22Rv1 (cell line): ENCODE measurements at regions not wholly inside any gene's neighbourhood (a gene's known extent, or its start where the extent isn't known, plus 50 kb on each side); places are given as distances from the start of the nearest gene placed in this dataset.
"Not testable (repeated sequence)": the region's sequence is repeated elsewhere in the genome, so short reads cannot be mapped to it uniquely, and the experiment has no call there.

Source experiments
- H3K27ac ChIP-seq: fragments of 450-650 bp; 2 replicates; pipeline ENCODE4 v1.5.1; 2017
- CTCF ChIP-seq: fragments of 450-650 bp; IDR thresholded peaks from 2 replicates; pipeline ENCODE4 v1.5.1; 2017; ENCODE audit warnings: mild to moderate bottlenecking
- ZFX ChIP-seq: fragments of 450-650 bp; IDR thresholded peaks from 2 replicates; pipeline ENCODE4 v1.6.1; 2017; ENCODE audit warnings: antibody characterized with exemption, borderline replicate concordance

GRCh38 chr10:44259090-44259874 is 125.6 kb downstream of the CXCL12 start:
- H3K27ac ChIP-seq = no peak overlapping the region
- TF ChIP-seq ZFX = no peak
- no peak for TF ChIP-seq CTCF

- no peak for TF ChIP-seq ZFX
- no peak for TF ChIP-seq CTCF
These were observed 126.3 kb downstream of the CXCL12 start for GRCh38 chr10:44258460-44259089.

GRCh38 chr10:44258019-44258418 is 126.9 kb downstream of the CXCL12 start:
- TF ChIP-seq ZFX (no peak), CTCF (no peak)
- H3K27ac ChIP-seq = no peak overlapping the region

More at GRCh38 chr10:44258460-44259089, 126.3 kb downstream of the CXCL12 start:
- H3K27ac ChIP-seq = no peak overlapping the region

GRCh38 chr10:44253769-44254462 is 131.0 kb downstream of the CXCL12 start:
- H3K27ac ChIP-seq = no peak overlapping the region
- TF ChIP-seq ZFX (no peak), CTCF (no peak)

GRCh38 chr10:44252631-44253030 is 132.3 kb downstream of the CXCL12 start:
- H3K27ac ChIP-seq = not testable (repeated sequence)

- not testable (repeated sequence) for H3K27ac ChIP-seq
These were observed 135.0 kb downstream of the CXCL12 start for GRCh38 chr10:44249933-44250332.

GRCh38 chr10:44249490-44249889 is 135.4 kb downstream of the CXCL12 start:
- H3K27ac ChIP-seq = no peak overlapping the region
- TF ChIP-seq CTCF (no peak), ZFX (no peak)

GRCh38 chr10:44246700-44247099 is 138.2 kb downstream of the CXCL12 start:
- H3K27ac ChIP-seq = not testable (repeated sequence)

GRCh38 chr10:44246287-44246686 is 138.6 kb downstream of the CXCL12 start:
- not testable (repeated sequence) for H3K27ac ChIP-seq
